ENCODE measurements at regions not wholly inside any gene's neighbourhood (a gene's known extent, or its start where the extent isn't known, plus 50 kb on each side); places are given as distances from the start of the nearest gene placed in this dataset.

GRCh38 chr3:117122609-117123008, 413.0 kb downstream of the TUSC7 start:
- Histone ChIP-seq H3K36me3 (no peaks in the 10 kb centered on the region), H3K27me3 (no peaks in the 10 kb centered on the region), H3K4me1 (ENCODE audit: low read depth) (no peaks in the 10 kb centered on the region), H3K4me3 (no peak overlapping the region), H3K9me3 (ENCODE audit: low read depth) (no peaks in the 10 kb centered on the region), H3K27ac (no peak overlapping the region)
- no peak for TF ChIP-seq CTCF (IDR thresholded peaks at IDR 0.05; ENCODE audit: low read depth, low read length)
- no peak for DNase-seq (ENCODE audit: low read depth in 1 of 2, low spot score in 1 of 2)

- Histone ChIP-seq H3K27ac (no peak overlapping the region), H3K36me3 (no peaks in the 10 kb centered on the region), H3K9me3 (ENCODE audit: low read depth) (no peaks in the 10 kb centered on the region), H3K27me3 (no peaks in the 10 kb centered on the region), H3K4me3 (no peak overlapping the region), H3K4me1 (ENCODE audit: low read depth) (no peaks in the 10 kb centered on the region)
- TF ChIP-seq CTCF (IDR thresholded peaks at IDR 0.05; ENCODE audit: low read depth, low read length): no peak
- DNase-seq (ENCODE audit: low read depth in 1 of 2, low spot score in 1 of 2): no peak
Observed at GRCh38 chr3:117126460-117126859, 416.9 kb downstream of the TUSC7 start.

GRCh38 chr3:117126946-117127546, 417.5 kb downstream of the TUSC7 start:
- H3K4me1 ChIP-seq (ENCODE audit: low read depth): no peaks in the 10 kb centered on the region
- no peak overlapping the region for H3K27ac ChIP-seq
- no peaks in the 10 kb centered on the region for H3K9me3 ChIP-seq (ENCODE audit: low read depth)
- no peak overlapping the region for H3K4me3 ChIP-seq
- no peaks in the 10 kb centered on the region for H3K27me3 ChIP-seq
- DNase-seq (ENCODE audit: low read depth in 1 of 2, low spot score in 1 of 2): no peak
- no peak for TF ChIP-seq CTCF (IDR thresholded peaks at IDR 0.05; ENCODE audit: low read depth, low read length)
- H3K36me3 ChIP-seq: no peaks in the 10 kb centered on the region

GRCh38 chr3:117128133-117128532, 418.6 kb downstream of the TUSC7 start:
- no peak overlapping the region for H3K27ac ChIP-seq
- H3K4me3 ChIP-seq: no peak overlapping the region
- H3K4me1 ChIP-seq (ENCODE audit: low read depth): no peaks in the 10 kb centered on the region
- H3K36me3 ChIP-seq: no peaks in the 10 kb centered on the region
- no peak for DNase-seq (ENCODE audit: low read depth in 1 of 2, low spot score in 1 of 2)
- H3K9me3 ChIP-seq (ENCODE audit: low read depth): no peaks in the 10 kb centered on the region
- no peaks in the 10 kb centered on the region for H3K27me3 ChIP-seq
- TF ChIP-seq CTCF (IDR thresholded peaks at IDR 0.05; ENCODE audit: low read depth, low read length): no peak

GRCh38 chr3:117128872-117129271, 419.3 kb downstream of the TUSC7 start:
- DNase-seq (ENCODE audit: low read depth in 1 of 2, low spot score in 1 of 2): no peak
- Histone ChIP-seq H3K27me3 (no peaks in the 10 kb centered on the region), H3K4me1 (ENCODE audit: low read depth) (no peaks in the 10 kb centered on the region), H3K27ac (no peak overlapping the region), H3K4me3 (no peak overlapping the region), H3K36me3 (no peaks in the 10 kb centered on the region), H3K9me3 (ENCODE audit: low read depth) (no peaks in the 10 kb centered on the region)
- TF ChIP-seq CTCF (IDR thresholded peaks at IDR 0.05; ENCODE audit: low read depth, low read length): no peak

- no peak for DNase-seq (ENCODE audit: low read depth in 1 of 2, low spot score in 1 of 2)
- no peak overlapping the region for H3K4me3 ChIP-seq
- no peak for TF ChIP-seq CTCF (IDR thresholded peaks at IDR 0.05; ENCODE audit: low read depth, low read length)
- H3K36me3 ChIP-seq: no peaks in the 10 kb centered on the region
- H3K27ac ChIP-seq: no peak overlapping the region
- H3K9me3 ChIP-seq (ENCODE audit: low read depth): no peaks in the 10 kb centered on the region
- no peaks in the 10 kb centered on the region for H3K4me1 ChIP-seq (ENCODE audit: low read depth)
- H3K27me3 ChIP-seq: no peaks in the 10 kb centered on the region
Observed at GRCh38 chr3:117129516-117129915, 419.9 kb downstream of the TUSC7 start.

Data from cardiac muscle cell (in vitro differentiated cells and primary cell).